T follicular helper cell (primary cell): ENCODE measurements at regions not wholly inside any gene's neighbourhood (a gene's known extent, or its start where the extent isn't known, plus 50 kb on each side); places are given as distances from the start of the nearest gene placed in this dataset.
"Not testable (repeated sequence)": the region's sequence is repeated elsewhere in the genome, so short reads cannot be mapped to it uniquely, and the experiment has no call there.

Experiments used
- DNase-seq: peaks from one replicate; pipeline ENCODE4 v3.0.0-alpha.2; 2020; ENCODE audit warnings: low read depth

DNA sequence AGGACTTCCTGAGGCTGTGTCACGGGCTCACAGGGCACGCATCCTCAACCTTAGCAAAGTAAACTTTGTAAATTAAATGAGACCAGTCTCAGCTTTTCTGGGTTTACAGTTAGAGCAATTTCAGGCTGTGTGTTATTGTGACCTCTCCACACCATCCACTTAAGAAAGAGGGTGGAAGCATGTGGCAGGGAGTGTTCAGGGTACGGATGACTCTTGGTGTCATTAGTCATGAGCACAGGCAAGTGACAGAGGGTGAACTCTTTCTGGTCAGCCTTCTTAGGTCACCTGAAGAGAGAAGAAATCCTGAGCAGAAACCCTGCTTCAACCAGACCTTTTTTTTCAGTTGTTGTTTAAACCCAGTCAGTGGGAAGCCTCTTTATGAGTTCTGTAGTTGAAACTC lies 207.9 kb downstream of the ICOS start:
- no peak for DNase-seq

DNA sequence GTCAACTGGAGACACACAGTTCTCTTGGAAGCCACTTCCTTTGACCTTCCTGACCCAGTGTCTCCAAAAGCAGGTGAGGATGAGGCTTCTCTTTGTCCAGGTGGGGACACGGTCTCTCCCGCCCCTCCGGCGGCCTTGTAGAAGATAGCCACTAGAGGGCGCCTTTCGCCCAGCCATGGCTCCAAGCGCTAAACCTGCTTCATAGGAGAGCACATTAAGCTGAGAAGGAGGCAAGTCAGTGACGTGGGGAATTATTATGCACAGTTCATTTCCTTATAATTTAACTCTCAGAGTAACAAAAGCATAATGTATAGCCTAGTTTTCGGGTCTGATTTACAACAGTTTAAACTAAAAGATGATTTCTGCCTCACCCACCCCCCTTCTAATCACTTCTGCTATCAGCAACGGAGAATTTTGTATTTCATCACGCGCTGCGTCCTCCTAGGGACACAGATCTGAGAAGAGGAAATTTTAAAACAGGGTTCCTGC lies 208.7 kb downstream of the ICOS start:
- peak; percentile 59 for DNase-seq

DNA sequence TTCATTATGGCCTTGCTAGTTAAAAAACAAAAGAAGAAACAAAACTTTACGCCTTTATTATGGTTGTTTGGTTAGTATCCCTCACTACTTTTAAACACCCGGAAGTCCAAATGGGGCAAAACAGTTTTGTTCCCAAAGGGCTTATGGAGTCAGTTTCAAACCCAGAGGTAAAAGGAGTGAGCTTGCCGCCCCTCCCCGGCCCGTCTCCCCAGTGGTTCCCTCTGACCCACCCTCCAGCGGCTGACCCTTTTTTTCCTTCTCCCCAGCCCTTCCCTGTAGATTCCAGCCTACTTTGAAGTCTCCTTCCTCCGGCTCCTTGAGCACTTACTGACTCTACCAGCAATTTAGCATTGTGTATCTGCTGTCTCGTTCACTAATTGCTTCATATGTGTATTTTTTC lies 209.2 kb downstream of the ICOS start:
- no peak for DNase-seq

DNA sequence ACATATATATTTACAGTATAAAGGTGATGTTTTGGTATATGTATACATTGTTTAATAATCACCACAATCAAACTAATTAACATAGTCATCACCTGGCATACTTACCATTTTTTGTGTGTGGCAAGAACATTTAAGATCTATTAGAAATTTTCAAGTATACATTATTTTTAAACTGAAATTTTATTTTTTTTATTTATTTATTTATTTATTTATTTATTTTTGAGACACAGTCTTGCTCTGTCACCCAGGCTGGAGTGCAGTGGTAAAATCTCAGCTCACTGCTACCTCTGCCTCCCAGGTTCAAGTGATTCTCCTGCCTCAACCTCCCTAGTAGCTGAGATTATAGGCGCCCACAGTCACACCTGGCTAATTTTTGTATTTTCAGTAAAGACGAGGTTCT lies 210.5 kb downstream of the ICOS start:
- not testable (repeated sequence) for DNase-seq

DNA sequence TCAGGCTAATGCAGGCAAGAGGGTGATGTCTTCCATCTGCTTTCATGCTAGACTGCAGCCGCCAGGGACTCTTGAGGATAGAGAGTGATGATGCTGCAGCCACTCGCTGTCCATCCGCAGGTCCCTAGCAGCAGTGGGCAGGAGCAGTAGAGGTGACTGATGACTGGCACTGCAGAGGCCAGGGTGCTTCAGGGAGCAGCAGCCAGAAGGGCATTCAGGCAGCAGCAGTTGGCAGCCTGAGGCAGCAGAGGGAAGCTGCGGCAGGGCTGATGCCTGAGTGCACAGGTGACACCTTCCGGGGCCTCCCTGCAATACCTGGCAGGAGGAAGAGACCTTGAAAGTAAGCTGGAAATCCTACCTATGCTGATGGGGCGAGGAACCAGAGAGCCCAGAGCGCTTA lies 214.2 kb downstream of the ICOS start:
- no peak for DNase-seq

DNA sequence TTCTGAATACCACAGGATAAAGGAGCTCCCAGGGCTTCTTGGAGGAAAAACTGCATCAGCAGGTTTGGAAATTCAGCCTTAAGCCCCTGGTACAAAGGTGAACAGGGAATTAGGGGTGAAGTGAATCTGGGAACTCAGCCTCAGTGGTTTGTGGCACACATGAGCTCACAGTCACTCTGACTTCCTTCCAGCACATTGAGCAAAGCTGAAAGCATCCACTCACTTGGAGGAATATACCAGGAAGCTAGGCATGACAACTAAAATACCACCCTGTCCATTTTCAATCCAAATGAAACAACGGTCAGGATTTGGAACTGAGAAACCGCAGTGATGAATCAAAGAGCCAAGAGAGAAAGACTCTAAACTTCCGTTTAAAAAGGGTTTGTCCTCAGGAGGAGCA lies 216.1 kb downstream of the ICOS start:
- DNase-seq, result no peak

DNA sequence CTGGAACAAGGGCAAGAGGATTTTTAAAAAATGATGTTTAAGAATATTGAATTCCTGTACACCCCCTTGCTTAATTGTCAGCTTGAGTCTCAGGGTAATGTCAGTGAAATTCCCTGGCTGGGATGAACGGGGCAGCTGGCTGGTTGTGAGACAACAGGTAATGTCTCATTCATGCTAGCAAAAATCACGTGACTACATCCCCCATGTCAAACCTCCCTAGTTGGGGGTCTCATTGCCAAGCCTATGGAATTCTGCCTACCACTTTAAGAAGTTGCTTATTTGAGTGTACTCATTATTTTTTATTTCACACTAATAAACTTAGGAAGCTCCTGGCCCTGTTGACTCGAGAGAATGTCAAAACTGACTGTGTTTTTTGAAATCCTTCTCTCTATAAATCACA lies 218.3 kb downstream of the ICOS start:
- DNase-seq, result no peak

DNA sequence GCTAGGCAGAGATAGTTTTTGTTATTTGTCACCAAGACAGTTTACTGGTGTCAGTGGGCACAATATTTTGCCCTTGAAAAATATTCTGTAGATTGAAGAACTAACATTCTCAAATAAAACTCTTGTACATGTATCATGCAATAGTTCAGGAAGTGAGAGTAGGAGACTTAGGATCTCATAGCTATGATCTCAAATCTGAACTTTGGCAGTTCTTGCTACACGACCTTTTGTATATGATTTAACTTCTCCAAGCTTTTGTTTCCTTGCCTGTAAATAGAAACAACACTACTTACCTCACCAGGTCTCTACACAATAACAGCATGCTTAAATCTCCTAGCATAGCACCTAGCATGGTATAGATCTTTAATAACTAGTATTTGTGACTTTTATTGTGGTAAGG lies 219.9 kb downstream of the ICOS start:
- no peak for DNase-seq

DNA sequence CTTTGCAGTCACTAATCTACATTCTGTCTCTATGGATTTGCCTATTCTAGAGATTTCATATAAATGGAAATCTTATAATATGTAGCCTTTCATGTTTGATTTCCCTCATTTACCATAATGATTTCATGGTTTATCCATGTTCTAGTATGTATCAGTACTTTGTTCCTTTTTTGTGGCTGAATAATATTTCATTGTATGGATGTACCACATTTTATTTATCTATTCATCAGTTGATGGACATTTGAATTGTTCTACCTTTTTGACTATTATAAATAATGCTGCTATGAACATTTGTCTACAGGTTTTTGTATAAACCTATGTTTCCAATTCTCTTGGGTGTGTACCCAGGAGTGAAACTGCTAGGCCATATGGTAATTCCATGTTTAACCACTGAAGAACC lies 221.1 kb downstream of the ICOS start:
- DNase-seq, result no peak

DNA sequence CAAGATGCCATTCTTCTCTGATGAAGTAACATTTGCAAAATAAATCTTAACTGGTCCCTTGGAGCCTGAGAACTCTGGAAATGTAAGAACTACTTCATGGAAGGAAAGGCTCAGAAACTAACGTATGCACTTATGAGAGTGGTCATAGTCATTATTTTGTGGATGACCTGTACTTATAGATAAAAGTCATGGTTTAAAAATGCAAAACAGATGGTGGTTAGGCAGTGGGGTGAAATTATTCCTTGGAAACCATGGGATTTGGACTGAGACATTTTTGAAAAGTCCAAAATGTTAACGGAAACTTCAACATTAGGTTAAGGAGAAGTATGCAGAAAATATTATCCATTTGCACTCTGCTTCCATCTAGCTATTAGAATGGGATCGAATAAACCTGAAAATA lies 223.0 kb downstream of the ICOS start:
- no peak for DNase-seq

DNA sequence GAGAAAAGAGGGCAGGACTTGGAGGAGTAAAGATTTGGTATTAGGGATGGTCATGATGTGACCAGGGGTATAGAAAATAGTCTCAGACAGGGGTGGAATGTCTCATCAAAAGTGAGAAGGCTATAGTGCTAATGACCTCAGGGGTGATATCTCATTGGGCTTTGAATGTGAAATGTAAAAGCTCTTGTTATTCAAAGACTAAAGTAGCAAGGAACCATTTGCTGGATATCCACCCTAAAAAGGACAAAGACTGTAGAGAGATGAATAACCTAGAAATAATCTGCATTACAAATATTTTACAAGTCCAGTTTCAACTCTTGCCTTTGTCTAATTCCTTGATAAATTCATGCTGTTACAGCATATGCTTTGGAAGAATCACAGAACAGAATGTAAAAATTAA lies 224.4 kb downstream of the ICOS start:
- DNase-seq, result no peak

DNA sequence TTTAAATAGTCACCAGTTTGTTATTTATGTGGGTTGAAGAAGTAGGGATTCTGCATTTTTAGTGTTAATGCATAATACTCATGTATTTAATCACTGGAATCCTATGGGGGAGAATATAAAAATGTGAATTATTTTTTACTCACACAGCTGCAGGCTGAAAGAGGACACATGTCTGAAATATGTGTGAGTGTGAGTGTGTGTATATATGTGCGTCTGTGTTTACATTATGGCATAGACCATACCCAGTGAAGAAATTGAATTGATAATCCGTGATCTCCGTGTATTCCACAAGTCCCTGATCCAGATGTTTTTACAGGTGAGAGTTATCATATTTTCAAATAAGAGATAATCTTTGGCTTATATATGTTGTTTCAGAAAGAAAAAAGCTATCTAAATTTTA lies 225.3 kb downstream of the ICOS start:
- no peak for DNase-seq

DNA sequence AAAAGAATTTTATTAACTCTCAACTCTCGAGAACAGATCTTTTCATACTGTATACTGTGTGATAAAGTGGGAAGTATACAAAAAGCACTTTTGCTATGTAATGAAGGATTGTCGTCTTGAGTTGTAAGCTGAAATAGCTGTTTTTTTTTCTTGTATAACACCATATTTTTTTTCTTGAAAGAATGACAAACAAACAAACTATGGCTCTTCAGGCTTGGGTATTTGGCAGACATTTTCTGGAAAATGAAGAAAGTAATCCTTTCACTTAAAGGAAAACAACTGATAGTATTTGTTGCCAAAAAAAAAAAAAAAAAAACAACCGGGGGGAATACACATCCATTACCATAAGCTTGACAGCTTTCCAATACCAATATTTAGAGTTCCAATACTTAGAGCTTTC lies 230.4 kb downstream of the ICOS start:
- DNase-seq, result no peak

DNA sequence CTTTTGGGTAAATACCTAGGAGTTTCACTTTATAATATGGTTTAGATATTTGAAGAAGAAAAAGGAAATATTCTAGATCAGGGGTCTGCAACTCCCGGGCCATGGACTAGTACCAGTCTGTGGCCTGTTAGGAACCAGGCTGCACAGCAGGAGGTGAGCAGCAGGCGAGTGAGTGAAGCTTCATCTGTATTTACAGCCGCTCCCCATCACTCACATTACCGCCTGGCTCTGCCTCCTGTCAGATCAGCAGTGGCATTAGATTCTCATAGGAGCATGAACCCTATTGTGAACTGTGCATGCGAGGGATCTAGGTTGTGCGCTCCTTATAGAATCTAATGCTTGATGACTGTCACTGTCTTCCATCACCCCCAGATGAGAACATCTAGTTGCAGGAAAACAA lies 231.1 kb downstream of the ICOS start:
- DNase-seq, result not testable (repeated sequence)

DNA sequence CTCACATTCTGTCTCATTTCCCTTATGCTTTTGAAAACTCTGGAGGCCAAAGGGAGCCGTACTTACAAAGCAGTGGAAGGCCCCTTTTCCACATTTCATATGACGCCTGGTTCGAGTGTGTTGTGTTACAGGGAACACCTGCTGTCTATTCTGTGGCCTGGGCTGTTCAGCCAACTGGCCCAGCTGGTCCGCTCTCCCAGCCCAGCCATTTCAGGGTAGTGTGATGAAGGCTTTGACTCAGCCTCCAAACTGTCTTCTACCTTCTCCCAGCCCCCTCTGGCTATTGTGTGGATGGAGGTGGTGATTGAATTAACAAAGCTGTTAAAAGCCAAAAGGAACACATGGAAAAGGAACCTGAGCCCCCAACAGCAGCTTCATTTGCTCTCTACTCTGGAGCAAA lies 233.8 kb downstream of the ICOS start:
- no peak for DNase-seq

DNA sequence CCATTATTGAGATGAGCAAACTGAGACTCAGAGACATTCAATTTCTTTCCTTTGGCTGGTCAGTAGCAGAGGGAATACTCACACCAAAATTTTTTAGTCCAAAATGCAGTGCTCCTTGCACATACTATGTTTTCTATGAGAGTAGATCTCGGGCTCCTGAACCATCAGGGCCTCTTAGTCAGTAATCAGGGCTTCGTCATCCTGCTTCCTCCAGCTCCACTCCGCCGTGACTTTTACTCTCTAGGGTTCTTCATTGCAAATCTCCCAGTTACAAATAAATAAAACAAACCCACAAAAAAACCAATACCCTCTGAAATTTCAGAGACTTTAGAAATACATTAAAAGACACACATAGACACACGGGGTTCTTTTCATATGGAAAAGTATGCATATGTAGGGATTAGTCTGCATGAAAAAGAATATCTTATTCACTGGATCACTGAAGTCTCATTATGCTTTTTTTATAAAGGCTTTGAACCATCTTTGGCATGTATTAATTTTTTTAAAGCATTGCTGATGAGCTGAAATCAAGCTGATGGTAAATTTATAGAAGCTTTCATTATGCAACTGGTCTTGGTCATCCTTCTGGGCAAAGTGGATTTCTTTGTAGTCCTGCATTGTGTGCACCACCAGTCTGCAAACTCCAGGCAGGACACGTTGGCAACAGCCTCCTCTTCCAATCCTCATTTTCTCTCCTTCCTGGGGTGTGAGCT lies 235.0 kb downstream of the ICOS start:
- DNase-seq, result no peak

DNA sequence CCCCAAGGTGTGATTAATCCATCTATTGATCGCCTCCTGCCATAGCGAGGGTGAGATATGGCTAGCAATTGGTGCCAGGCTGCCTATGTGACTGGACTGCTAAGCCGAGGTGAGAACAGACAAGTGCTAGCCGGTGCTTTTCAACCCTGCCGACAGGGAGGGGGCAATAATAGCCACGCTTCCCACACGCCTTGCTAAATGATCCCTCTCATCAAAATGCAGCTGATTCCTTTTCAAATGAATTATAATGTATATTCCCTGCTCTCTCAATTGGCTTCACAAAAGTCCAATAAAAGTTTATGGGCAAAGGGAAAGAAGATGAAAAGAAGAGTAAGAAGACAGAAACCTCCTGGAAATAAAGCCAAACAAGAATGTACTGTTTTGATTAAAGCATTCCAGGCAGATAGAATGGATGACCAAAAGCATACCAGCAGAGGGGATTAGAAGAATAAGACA lies 235.6 kb downstream of the ICOS start:
- DNase-seq, result no peak

DNA sequence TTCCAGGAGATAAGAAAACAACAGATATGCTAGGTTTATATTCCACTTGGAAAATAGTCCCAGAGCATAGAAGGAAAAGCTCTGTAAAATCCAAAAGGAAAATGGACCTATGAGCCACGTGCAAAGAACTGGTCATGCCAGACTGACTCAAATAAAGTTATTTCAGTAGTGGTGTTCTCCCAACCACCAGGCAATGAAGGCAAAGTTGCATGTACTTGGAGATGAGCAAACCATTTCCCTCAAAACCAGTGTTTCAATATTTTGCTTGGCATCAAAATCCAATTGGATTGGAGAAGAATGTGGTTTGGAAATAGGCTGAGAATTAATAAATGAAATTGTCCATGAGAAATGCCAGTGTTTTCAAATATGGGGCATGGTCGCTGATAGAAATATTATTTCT lies 237.5 kb downstream of the ICOS start:
- DNase-seq, result no peak

DNA sequence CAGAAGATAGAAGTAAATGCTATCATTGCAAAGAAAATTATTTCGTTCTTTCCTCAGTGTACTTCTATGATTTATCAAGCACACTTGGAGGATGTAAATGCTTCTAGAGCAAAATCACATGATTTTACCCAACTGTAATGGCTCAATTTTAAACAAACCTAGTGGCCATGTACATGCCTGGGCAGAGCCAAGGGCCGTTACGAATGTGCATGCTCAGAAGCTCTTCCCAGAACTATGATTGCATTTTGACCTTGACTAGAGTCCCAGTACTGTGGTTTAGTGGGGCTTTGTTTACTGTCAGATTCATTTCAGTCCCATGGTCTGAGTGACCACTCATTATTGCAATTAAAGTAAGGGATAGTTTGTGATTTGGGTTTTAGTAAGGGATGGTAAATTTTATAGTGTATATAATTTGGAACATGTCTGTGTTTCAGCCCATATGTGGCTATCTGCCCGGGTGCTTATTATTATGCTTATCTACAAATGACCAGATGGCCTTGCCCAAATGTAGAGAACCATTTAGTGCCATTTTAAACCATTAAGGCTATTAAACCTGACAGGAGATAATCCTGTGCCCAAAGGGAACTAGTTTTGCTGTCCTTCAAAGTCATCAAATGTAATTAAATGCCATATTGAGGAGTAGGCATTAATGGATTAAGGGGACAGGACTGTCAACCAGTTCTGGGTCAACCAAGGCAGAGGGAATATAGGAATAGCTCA lies 239.1 kb downstream of the ICOS start:
- no peak for DNase-seq

DNA sequence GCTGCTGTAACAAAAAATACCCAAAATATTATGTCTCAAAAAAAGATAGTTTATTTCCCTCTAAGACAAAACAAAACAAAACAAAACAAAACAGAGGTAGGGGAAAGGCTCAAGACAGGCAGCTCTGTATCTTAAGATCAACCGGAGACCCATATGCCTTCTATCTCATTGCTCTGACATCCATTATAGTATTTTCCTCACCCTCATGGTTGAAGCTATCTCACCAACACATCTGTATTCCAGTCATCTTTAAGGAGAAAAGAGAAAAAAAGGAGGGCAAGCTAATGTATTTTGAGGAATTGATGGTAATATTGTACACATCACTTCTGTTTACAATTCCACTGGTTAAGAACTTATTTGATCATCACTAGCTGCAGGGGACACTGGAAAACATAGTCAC lies 239.7 kb downstream of the ICOS start:
- DNase-seq, result no peak

DNA sequence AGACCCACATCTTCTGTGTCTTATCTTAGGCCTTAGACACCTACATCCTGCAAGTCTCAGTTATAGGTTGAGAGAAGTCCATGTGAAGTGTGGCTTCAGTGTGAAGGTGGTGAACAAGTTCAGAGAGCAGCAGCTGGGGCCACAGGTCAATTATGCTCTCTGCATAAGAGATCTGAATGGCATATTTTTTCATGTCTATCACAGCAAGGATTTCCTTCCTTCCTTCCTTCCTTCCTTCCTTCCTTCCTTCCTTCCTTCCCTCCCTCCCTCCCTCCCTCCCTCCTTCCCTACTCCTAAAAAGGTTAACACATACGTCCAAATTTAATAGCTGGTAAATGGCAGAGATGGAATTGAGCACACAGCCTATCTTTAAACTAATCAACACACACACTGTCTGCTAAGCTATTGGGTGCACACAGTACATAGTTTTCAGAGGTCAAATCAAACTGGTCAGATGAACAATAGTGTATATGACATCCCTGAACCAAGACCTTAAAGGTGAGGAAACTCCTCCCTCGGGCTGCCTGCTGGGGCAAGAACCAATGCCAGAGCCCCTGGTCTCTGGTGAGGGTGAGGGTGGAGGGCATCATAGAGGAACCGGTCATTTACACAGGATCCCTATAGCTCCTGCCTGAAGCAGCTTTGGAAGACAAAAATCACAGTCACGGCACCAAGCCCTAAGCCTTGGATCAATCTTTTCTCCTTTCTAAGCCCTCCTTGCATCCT lies 240.9 kb downstream of the ICOS start:
- DNase-seq, result no peak

DNA sequence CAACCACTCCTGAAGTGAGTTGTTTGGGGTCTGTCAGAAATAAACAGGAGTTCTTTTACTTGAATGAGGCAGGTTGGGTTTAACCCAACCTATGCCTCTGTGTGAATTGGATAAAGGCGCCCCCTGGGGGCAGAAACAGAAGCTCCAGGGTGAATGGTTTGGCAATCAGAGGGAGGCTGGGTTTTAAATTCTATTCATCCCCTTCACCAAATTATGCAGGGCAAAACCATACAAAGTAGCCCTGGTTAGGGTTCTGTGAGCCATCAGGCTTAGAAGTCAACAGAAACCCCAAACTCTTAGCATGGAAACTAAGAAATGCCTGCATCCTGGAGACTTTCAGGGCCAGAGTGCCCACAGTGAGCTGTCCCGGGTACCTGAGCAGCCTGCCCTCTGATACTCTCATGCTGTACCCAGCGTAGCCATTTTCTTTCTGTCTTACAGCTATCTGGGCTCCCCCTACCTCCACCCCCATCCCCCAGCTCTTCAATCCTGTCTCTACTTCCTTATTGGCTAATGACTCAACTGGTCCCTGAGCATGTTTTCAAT lies 241.5 kb downstream of the ICOS start:
- peak; percentile 52 for DNase-seq

DNA sequence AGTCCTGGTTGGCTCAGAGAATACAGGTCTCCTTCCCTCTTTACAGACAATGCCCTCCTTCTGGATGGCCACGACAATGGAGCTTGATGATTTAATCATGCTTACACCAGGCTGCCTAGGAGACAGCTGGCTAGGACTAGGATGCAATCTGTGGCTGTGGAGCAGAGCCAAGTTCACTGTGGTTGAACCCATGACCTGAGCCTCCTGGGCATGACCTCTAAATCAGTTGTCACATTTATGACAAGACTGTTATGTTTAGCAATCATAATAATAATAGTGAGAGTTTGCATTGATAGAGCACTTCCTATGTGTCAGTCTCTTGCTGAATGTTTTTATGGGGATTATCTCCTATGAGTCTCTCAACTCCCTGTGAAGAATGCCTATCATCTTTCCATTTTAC lies 244.1 kb downstream of the ICOS start:
- no peak for DNase-seq
